ENCODE measurements at regions not wholly inside any gene's neighbourhood (a gene's known extent, or its start where the extent isn't known, plus 50 kb on each side); places are given as distances from the start of the nearest gene placed in this dataset.

DNA sequence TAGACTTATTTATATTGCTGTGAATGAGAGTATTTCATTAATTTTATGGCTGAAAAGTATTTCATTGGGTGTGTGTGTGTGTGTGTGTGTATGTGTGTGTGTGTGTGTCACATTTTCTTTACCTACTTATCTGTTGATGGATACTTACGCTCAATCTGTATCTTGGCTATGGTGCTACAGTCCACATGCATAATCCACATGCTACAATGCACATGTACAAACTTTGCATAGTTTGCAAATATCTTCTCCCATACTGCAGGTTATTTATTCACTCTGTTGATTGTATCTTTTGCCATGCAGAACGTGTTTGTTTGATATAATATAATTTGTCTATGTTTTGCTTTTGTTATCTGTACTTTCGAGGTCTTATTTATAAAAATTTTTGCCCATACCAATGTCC lies 167.8 kb downstream of the RAB28 start:
- DNase-seq (ENCODE audit: extremely low spot score), result no peak
- TF ChIP-seq, protein P1, sequence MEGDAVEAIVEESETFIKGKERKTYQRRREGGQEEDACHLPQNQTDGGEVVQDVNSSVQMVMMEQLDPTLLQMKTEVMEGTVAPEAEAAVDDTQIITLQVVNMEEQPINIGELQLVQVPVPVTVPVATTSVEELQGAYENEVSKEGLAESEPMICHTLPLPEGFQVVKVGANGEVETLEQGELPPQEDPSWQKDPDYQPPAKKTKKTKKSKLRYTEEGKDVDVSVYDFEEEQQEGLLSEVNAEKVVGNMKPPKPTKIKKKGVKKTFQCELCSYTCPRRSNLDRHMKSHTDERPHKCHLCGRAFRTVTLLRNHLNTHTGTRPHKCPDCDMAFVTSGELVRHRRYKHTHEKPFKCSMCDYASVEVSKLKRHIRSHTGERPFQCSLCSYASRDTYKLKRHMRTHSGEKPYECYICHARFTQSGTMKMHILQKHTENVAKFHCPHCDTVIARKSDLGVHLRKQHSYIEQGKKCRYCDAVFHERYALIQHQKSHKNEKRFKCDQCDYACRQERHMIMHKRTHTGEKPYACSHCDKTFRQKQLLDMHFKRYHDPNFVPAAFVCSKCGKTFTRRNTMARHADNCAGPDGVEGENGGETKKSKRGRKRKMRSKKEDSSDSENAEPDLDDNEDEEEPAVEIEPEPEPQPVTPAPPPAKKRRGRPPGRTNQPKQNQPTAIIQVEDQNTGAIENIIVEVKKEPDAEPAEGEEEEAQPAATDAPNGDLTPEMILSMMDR (IDR thresholded peaks at IDR 0.05; ENCODE audit: control extremely low read depth, extremely low read depth, low read depth, missing control alignments), result no peak
- CTCF ChIA-PET, result no interaction called here
- POLR2A ChIA-PET, result no interaction called here

DNA sequence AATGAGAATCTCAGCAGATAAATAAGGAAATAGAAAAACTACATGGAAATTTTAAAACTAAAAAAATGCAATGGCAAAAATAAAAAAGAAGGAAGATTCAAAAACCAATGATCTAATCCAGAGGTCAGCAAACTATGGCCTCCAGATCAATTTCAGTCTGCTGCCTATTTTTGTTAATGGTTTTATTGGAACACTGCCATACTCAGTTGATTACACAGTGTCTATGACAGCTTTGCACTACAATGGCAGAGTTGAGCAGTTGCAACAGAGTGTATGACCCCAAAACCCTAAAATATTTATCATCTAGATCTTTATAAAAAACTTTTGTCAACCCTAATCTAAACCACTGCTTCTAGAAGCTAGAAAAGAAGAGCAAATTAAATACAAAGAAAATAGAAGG lies 170.3 kb downstream of the RAB28 start:
- TF ChIP-seq, protein P1 (IDR thresholded peaks at IDR 0.05; ENCODE audit: control extremely low read depth, extremely low read depth, low read depth, missing control alignments), result no peak
- POLR2A ChIA-PET, result no interaction called here
- no peak for DNase-seq (ENCODE audit: extremely low spot score)
- CTCF ChIA-PET, result no interaction called here

DNA sequence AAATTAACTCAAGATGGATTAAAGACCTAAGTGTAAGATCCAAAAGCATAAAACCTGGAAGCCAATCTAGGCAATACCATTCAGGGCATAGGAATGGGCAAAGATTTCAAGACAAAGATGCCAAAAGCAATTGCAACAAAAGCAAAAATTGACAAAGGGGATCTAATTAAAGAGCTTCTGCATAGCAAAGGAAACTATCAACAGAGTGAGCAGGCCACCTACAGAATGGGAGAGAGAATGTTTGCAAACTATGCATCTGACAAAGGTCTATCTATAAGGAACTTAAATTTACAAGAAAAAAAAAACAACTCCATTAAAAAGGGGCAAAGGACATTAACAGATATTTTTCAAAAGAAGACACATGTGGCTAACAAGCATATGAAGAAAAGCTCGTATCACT lies 171.9 kb downstream of the RAB28 start:
- TF ChIP-seq, protein P1 (IDR thresholded peaks at IDR 0.05; ENCODE audit: control extremely low read depth, extremely low read depth, low read depth, missing control alignments), result no peak
- ChIA-PET POLR2A (no interaction called here), CTCF (interaction anchor here (0.6 kb wide), 1 partner anchor 1650 kb away, joined by 3 read pairs; no protein-coding TSS in a partner anchor)
- DNase-seq (ENCODE audit: extremely low spot score), result no peak

DNA sequence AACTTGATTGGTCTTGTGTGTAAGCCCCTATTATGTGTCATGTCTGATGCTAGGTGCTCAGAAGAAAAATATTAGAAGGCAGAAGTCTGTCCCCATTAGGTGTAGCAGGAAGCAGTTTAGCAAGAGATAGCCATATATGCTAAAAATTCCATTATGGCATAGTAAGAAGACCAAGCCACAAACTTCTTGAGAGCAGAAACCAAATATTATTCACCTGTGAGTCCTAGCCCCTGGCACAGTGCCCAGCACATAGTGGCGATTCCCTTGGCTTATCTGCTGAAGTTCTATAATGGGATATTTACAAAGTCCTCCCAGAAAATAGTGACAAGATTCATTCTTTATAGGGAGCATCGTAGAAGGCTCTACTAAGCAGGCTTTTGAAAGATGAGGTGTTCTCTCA lies 174.4 kb downstream of the RAB28 start:
- DNase-seq (ENCODE audit: extremely low spot score), result no peak
- ChIA-PET CTCF (no interaction called here), POLR2A (no interaction called here)
- TF ChIP-seq, protein P1 (IDR thresholded peaks at IDR 0.05; ENCODE audit: control extremely low read depth, extremely low read depth, low read depth, missing control alignments), result no peak

DNA sequence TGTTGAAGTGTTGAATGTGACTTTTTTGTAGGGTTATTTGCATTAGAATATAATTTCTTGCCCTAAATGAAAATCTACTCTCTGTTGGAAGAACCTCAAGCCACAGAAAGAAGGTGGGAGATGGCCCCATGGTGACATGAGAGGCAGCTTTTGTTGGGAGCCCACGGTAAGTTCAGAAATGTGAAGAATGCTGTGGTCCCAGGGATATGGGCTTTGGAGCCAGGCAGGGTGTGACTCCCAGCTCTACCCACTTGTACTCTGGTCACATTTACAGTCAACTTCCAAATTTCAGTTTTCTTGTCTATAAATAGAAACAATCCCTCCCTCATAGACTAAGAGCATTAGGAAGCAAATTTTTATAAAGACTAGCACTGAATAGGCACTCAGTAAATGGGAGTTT lies 177.8 kb downstream of the RAB28 start:
- CTCF ChIA-PET, result no interaction called here
- TF ChIP-seq, protein P1 (IDR thresholded peaks at IDR 0.05; ENCODE audit: control extremely low read depth, extremely low read depth, low read depth, missing control alignments), result no peak
- no peak for DNase-seq (ENCODE audit: extremely low spot score)
- POLR2A ChIA-PET, result no interaction called here

DNA sequence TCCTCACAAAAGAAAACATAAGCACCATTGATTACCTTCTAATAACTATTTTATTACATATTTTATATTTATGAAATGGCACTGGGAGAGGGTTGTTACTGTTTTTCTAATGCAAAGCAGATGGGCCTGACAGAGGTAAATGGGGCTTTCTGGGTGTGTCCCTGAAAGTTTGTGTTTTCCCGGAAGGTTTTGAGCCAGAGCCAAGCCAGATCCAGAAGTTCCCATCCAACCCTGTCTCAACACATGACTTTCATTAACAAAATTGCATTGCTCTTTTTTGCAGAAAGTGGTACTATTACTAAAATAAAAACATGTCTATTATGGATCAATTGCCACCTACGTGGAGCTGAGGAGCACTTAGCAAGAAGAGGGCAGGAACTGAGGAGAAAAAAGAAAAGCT lies 181.3 kb downstream of the RAB28 start:
- no peak for DNase-seq (ENCODE audit: extremely low spot score)
- POLR2A ChIA-PET, result no interaction called here
- CTCF ChIA-PET, result interaction anchor here (1.5 kb wide), 1 partner anchor 11 kb away, joined by 3 read pairs; no protein-coding TSS in a partner anchor
- TF ChIP-seq, protein P1 (IDR thresholded peaks at IDR 0.05; ENCODE audit: control extremely low read depth, extremely low read depth, low read depth, missing control alignments), result no peak

DNA sequence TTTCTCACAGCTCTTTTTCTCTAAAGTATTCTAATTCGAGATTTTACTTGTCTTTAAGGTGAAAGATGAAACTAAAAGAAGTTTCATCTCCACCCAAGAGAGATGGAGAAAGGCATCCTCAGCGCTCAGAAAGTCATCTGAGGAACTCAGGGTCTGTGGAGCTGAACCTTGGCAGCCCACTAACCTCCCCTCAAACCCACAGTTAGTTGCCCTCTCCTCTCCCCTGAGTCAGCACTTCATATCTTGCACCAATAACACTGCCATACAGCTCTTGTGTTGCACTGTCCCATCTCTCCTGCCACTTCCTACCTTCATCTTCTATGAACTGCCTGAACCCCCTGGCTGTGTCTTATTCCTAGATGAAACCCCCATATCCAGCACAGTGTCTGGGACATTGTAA lies 184.8 kb downstream of the RAB28 start:
- TF ChIP-seq, protein P1 (IDR thresholded peaks at IDR 0.05; ENCODE audit: control extremely low read depth, extremely low read depth, low read depth, missing control alignments), result no peak
- ChIA-PET POLR2A (no interaction called here), CTCF (no interaction called here)
- DNase-seq (ENCODE audit: extremely low spot score), result no peak
